ENCODE measurements at regions not wholly inside any gene's neighbourhood (a gene's known extent, or its start where the extent isn't known, plus 50 kb on each side); places are given as distances from the start of the nearest gene placed in this dataset.

DNA sequence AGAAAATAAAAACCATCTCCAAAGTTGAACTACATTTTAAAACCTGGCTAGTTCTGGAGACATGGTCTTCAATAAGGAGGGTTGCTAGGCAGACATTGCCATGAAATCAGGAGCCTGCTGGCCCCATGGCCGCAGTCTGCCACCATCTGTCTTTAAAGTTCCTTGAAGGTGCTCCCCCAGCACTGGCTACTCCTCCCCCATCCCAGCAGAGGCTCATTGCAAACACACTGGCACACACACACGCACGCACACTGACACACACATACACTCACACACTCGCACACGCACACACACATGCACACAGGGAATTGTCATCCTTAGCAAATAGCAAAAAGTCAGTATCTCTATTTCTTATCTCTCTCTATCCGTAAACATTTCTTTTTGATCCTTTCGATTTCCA is 68.4 kb downstream of the ZIC5 start:
- TF ChIP-seq, protein P1, sequence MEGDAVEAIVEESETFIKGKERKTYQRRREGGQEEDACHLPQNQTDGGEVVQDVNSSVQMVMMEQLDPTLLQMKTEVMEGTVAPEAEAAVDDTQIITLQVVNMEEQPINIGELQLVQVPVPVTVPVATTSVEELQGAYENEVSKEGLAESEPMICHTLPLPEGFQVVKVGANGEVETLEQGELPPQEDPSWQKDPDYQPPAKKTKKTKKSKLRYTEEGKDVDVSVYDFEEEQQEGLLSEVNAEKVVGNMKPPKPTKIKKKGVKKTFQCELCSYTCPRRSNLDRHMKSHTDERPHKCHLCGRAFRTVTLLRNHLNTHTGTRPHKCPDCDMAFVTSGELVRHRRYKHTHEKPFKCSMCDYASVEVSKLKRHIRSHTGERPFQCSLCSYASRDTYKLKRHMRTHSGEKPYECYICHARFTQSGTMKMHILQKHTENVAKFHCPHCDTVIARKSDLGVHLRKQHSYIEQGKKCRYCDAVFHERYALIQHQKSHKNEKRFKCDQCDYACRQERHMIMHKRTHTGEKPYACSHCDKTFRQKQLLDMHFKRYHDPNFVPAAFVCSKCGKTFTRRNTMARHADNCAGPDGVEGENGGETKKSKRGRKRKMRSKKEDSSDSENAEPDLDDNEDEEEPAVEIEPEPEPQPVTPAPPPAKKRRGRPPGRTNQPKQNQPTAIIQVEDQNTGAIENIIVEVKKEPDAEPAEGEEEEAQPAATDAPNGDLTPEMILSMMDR (IDR thresholded peaks at IDR 0.05; ENCODE audit: unreplicated experiment) = no peak
- peaks cover 9% of the 10 kb centered on the region for H3K4me1 Mint-ChIP-seq (ENCODE audit: low read depth)
- no peaks in the 10 kb centered on the region for H3K9me3 Mint-ChIP-seq (ENCODE audit: low read depth)
- H3K27me3 Mint-ChIP-seq = peaks cover 26% of the 10 kb centered on the region
- no peak overlapping the region for H3K4me3 Mint-ChIP-seq (ENCODE audit: low read depth)
- no peaks in the 10 kb centered on the region for H3K36me3 Mint-ChIP-seq (ENCODE audit: insufficient read depth)
- no peak overlapping the region for H3K27ac Mint-ChIP-seq
- DNase-seq (ENCODE audit: low spot score, unreplicated experiment) = no peak

GRCh38 chr13:99902657-99903056 is 68.9 kb downstream of the ZIC5 start:
- no peak overlapping the region for H3K27ac Mint-ChIP-seq
- no peaks in the 10 kb centered on the region for H3K36me3 Mint-ChIP-seq (ENCODE audit: insufficient read depth)
- H3K9me3 Mint-ChIP-seq (ENCODE audit: low read depth) = no peaks in the 10 kb centered on the region
- TF ChIP-seq, protein P1 (IDR thresholded peaks at IDR 0.05; ENCODE audit: unreplicated experiment) = no peak
- no peak overlapping the region for H3K4me3 Mint-ChIP-seq (ENCODE audit: low read depth)
- no peak for DNase-seq (ENCODE audit: low spot score, unreplicated experiment)
- peaks cover 6% of the 10 kb centered on the region for H3K4me1 Mint-ChIP-seq (ENCODE audit: low read depth)
- H3K27me3 Mint-ChIP-seq = peaks cover 31% of the 10 kb centered on the region

DNA sequence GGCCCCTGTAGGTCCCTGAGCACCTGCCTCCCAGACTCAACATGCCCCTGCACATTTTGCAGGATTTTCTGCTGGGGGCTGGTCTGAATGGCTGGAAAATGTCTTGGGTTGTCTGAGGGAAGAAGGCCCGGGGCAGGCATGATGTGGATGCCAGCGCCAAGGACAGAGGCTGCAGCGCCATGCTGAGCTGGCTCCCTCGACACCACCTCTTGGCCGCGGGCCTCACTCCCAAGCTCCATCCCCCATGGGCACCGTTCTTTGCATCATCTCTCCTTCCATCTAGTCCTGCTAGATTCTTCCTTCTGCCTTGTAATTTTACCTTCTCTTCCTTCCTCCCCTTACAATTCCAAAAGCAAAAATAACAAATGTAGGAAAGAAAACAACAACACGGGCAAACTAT is 70.6 kb downstream of the ZIC5 start:
- Mint-ChIP-seq H3K9me3 (ENCODE audit: low read depth) (no peaks in the 10 kb centered on the region), H3K4me3 (ENCODE audit: low read depth) (no peak overlapping the region), H3K27ac (no peak overlapping the region), H3K36me3 (ENCODE audit: insufficient read depth) (no peaks in the 10 kb centered on the region), H3K27me3 (peaks cover 44% of the 10 kb centered on the region), H3K4me1 (ENCODE audit: low read depth) (peaks cover 6% of the 10 kb centered on the region)
- DNase-seq (ENCODE audit: low spot score, unreplicated experiment) = no peak
- TF ChIP-seq, protein P1 (IDR thresholded peaks at IDR 0.05; ENCODE audit: unreplicated experiment) = no peak

GRCh38 chr13:99898421-99898820 is 73.1 kb downstream of the ZIC5 start:
- Mint-ChIP-seq H3K36me3 (ENCODE audit: insufficient read depth) (peaks cover 2% of the 10 kb centered on the region), H3K4me3 (ENCODE audit: low read depth) (no peak overlapping the region), H3K27ac (no peak overlapping the region), H3K9me3 (ENCODE audit: low read depth) (no peaks in the 10 kb centered on the region), H3K27me3 (peaks cover 67% of the 10 kb centered on the region), H3K4me1 (ENCODE audit: low read depth) (peaks cover 3% of the 10 kb centered on the region)
- no peak for DNase-seq (ENCODE audit: low spot score, unreplicated experiment)
- TF ChIP-seq, protein P1 (IDR thresholded peaks at IDR 0.05; ENCODE audit: unreplicated experiment) = no peak

- DNase-seq (ENCODE audit: low spot score, unreplicated experiment) = no peak
- Mint-ChIP-seq H3K9me3 (ENCODE audit: low read depth) (no peaks in the 10 kb centered on the region), H3K27me3 (peaks cover 75% of the 10 kb centered on the region), H3K36me3 (ENCODE audit: insufficient read depth) (peaks cover 2% of the 10 kb centered on the region), H3K27ac (no peak overlapping the region), H3K4me3 (ENCODE audit: low read depth) (no peak overlapping the region), H3K4me1 (ENCODE audit: low read depth) (peaks cover 3% of the 10 kb centered on the region)
- TF ChIP-seq, protein P1 (IDR thresholded peaks at IDR 0.05; ENCODE audit: unreplicated experiment) = no peak
These were observed 74.5 kb downstream of the ZIC5 start for GRCh38 chr13:99897076-99897440.
